ELF-1 (cell line): ENCODE measurements at regions not wholly inside any gene's neighbourhood (a gene's known extent, or its start where the extent isn't known, plus 50 kb on each side); places are given as distances from the start of the nearest gene placed in this dataset.
A peak's percentile ranks its signal among the peaks of the same experiment; 100 is the strongest.

Experiments
- DNase-seq: peaks from one replicate; pipeline ENCODE4 v3.0.0-alpha.2; 2016; ENCODE audit warnings: low read depth, low spot score

- DNase-seq: no peak
Measured at GRCh38 chr7:47147213-47147631, 434.7 kb downstream of the TNS3 start.

GRCh38 chr7:47145982-47146381, 435.9 kb downstream of the TNS3 start:
- no peak for DNase-seq

GRCh38 chr7:47145186-47145725, 436.7 kb downstream of the TNS3 start:
- no peak for DNase-seq

GRCh38 chr7:47143339-47143738, 438.6 kb downstream of the TNS3 start:
- no peak for DNase-seq

GRCh38 chr7:47142867-47143175, 439.1 kb downstream of the TNS3 start:
- no peak for DNase-seq

GRCh38 chr7:47142169-47142866, 439.6 kb downstream of the TNS3 start:
- no peak for DNase-seq

- DNase-seq: no peak
Measured at GRCh38 chr7:47132471-47132870, 449.4 kb downstream of the TNS3 start.

- DNase-seq: no peak
Measured at GRCh38 chr7:47128700-47129099, 453.2 kb downstream of the TNS3 start.

GRCh38 chr7:47125529-47125928, 456.4 kb downstream of the TNS3 start:
- no peak for DNase-seq

GRCh38 chr7:47119261-47119865, 462.5 kb downstream of the TNS3 start:
- DNase-seq: no peak

- DNase-seq: peak; percentile 14
Measured at GRCh38 chr7:47104206-47104549, 477.7 kb downstream of the TNS3 start.

- no peak for DNase-seq
Measured at GRCh38 chr7:47103498-47104205, 478.3 kb downstream of the TNS3 start.

GRCh38 chr7:47102331-47102841, 479.5 kb downstream of the TNS3 start:
- no peak for DNase-seq

- DNase-seq: peak; percentile 74
Measured at GRCh38 chr7:47100817-47101435, 481.0 kb downstream of the TNS3 start.

- DNase-seq: no peak
Measured at GRCh38 chr7:47100148-47100816, 481.6 kb downstream of the TNS3 start.

- DNase-seq: no peak
Measured at GRCh38 chr7:47097431-47097830, 484.5 kb downstream of the TNS3 start.

- no peak for DNase-seq
Measured at GRCh38 chr7:47095946-47096345, 486.0 kb downstream of the TNS3 start.

GRCh38 chr7:47094462-47094861, 487.4 kb downstream of the TNS3 start:
- no peak for DNase-seq

GRCh38 chr7:47093320-47094234, 488.3 kb downstream of the TNS3 start:
- no peak for DNase-seq

GRCh38 chr7:47092336-47092735, 489.6 kb downstream of the TNS3 start:
- DNase-seq: no peak

GRCh38 chr7:47091141-47091540, 490.8 kb downstream of the TNS3 start:
- DNase-seq: no peak
